GOT3 (cell line): ENCODE measurements at regions not wholly inside any gene's neighbourhood (a gene's known extent, or its start where the extent isn't known, plus 50 kb on each side); places are given as distances from the start of the nearest gene placed in this dataset.
"Not testable (repeated sequence)": the region's sequence is repeated elsewhere in the genome, so short reads cannot be mapped to it uniquely, and the experiment has no call there.

ENCODE experiments used
- DNase-seq: peaks from one replicate; lab custom pipeline; 2025; ENCODE audit warnings: mixed read lengths; lab: John Stamatoyannopoulos, UW

DNA sequence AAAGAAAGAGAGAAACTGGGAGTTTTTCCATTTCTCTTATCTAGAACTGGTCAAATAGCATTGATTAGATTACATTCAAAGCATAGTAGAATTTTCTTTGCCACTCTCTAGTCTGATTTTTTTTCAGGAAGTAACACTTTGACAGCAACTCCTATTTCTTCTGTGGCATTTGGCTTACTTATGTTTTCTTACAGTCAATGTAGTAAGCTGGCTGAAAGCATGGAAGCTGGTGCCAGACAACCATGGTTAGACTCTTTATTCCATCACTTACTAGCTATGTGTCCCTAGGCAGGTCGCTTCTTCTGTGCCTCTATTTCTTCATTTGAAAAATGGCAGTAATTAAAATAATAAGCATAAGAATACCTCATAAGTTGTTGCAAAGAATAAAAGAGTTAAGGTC is 54.2 kb upstream of the OPRM1 start:
- DNase-seq, result no peak

DNA sequence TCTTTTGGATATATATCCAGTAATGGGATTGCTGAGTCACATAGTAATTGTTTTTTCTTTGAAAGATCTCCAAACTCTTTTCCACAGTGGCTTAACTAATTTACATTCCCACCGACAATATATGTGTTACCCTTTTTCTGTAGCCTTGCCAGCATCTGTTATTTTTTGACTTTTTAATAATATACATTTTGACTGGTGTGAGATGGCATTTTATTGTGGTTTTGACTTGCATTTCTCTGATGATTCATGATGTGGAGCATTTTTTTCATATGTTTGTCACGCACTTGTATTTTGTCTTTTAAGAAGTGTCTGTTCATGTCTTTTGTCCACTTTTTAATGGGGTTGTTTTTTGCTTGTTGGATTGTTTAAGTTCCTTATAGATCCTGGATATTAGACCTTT is 58.9 kb upstream of the OPRM1 start:
- no peak for DNase-seq

DNA sequence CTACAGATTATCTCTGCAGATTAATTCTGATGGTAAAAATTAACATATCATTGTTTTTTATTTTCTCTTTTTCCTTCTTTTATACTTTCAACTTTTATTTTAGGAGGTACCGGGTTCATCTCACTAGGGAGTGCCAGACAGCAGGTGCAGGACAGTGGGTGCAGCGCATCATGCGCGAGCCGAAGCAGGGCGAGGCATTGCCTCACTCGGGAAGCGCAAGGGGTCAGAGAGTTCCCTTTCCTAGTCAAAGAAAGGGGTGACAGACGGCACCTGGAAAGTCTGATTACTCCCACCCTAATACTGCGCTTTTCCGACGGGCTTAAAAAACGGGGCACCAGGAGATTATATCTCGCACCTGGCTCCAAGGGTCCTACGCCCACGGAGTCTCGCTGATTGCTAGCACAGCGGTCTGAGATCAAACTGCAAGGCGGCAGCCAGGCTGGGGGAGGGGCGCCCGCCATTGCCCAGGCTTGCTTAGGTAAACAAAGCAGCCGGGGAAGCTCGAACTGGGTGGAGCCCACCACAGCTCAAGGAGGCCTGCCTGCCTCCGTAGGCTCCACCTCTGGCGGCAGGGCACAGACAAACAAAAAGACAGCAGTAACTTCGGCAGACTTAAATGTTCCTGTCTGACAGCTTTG is 60.0 kb upstream of the OPRM1 start:
- DNase-seq, result not testable (repeated sequence)

DNA sequence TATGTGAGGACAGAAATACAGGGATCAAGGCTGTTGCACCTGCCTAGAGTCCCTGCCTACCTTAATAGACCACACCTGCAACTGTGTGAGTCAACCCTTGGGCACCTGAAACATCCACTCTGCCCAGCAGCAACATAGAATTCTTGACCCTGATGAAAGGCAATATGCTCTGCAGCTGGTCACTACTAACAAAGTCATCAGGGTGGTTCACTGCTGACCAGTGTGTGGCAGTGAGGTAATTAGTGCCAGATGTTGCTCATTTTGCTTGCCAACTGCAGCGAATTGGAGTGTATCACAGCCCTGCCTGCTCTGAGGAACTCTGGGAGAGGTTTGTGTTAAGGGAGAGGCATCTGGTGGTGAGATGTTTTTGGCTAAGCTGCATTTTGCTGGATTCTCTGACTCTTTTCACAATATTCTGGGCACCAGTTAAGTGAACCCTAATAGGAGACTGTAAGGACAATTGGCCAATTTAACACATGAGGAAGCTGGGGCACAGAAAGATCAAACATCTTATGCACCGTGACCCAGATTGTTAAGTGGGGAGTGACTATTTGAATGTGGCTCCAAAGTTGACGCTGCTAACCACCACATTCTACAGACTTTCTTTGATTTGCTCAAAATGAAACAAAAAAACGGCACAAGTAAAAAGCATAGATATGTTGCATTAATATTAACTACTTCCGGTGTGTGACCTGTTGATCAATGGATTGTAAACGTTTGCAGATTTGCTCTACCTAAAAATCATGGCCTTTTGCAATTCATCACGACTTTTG is 61.9 kb upstream of the OPRM1 start:
- DNase-seq, result peak; percentile 5

DNA sequence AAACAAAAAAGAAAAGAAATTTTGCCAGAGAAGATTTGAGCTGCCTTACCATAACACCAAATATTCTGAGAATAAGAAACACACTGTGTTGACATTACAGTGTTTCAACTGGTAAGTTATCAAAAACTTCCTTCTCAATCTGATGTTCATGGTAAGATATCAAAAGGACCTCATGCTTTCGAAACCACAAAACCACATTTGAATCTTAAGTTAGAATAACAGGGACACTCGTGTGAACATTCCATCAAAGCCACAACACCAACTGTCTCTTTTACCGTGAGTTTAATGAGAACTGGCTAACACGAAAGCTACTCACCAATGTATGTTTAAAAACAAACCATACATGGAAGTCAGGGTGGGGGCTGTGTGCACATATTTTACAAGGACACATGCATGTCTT is 73.0 kb upstream of the OPRM1 start:
- DNase-seq, result no peak

DNA sequence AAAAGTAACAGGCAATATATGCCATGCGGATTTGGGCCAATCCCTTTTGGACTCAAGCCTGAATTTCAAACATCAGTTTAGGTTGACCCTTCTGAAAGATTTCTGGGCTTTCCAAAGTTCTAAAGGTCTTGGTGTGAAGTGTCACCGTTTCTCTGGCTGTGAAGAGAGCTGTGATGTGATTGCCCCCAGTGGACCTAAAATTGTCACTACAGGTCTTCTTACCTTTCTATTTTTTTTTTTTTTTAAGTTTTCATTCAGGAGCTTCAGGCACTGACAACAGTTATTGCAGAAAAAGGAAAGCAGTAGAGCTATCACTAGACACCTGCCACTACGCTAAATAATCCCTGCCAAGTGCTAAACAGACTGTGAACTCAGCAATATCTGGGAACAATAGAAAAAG is 75.7 kb upstream of the OPRM1 start:
- DNase-seq, result no peak

DNA sequence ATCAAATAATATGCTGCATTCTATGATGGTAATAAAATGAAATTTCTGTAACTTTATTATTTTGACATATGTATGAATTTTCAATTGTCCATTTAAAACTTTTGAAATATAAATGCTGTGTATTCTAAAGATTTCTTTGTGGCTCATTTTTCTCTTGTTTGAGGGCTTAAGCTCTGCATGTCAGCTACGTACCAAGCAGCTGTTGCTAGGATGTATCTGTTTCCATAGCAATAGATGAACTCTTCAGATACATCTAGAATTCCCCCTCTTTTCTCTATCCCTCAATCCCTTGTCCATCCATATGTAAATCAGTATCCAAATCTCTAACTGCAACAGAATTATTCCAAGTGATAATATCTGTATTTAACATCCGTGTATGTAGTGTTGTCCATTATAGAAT is 76.5 kb upstream of the OPRM1 start:
- DNase-seq, result no peak

DNA sequence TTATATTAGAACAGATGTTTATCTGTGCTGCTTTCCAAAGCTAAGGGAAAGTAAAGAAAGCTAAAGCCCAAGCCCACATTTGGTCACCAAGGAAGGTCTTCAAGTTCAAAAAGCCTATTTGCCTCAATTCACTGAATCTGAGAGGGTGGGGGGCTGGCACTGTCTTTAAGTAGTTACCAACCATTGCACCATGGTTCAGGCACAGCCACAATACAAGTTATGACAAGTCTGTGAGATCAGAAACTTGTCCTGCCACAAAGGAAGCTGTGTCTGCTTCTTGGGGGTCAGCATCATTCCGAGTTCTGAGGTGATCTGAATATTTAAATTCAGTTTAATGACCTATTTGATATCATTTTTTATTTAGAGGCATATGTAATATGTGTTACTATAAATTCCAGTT is 78.3 kb upstream of the OPRM1 start:
- DNase-seq, result no peak

DNA sequence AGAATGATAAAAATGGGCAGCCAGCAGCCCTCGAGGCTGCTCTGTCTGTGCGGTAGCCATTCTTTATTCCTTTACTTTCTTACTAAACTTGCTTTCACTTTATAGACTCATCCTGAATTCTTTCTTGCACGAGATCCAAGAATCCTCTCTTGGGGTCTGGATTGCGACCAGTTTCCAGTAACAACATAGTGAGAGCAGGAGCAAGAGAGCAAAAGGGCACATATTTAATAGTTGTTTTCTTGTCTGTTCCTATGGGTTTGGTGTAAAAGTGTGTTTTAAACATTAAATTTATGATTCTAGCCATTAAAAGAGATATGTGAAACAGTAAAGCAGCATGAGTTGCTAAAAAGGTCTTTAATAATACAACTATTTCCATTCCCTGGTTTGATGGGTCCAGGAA is 78.8 kb upstream of the OPRM1 start:
- no peak for DNase-seq

DNA sequence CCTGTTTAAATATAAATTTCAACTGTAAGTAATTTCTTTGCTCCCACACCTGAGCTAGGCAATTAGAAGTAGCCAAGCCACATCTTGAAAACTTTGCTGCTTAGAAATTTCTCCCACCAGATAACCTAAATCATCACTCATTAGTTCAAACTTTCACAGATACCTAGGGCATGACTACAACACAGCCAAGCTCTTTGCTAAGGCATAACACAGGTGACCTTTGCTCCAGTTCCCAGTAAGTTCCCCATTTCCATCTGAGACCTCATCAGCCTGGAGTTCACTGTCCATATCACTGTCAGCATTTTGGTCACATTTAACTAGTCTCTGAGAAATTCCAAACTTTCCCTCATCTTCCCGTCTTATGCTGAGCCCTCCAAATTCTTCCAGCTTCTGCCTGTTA is 79.8 kb upstream of the OPRM1 start:
- DNase-seq, result no peak

DNA sequence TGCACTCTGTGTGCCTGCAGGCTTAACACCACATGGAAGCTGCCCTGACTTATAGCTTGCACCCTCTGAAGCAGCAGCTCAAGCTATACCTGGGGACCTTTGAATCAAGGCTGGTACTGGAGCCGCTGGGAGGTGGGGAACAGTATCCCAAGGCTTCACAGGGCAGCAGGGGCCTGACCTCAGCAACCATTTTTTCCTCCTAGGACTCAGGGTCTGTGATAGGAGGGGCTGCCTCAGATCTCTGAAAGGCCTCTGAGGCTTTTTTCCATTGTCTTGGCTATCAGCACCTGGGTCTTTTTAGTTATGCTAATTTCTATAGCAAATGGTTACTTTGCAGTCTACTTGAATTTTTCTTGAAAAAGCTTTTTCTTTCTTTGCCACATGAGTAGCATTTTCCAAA is 80.2 kb upstream of the OPRM1 start:
- no peak for DNase-seq

DNA sequence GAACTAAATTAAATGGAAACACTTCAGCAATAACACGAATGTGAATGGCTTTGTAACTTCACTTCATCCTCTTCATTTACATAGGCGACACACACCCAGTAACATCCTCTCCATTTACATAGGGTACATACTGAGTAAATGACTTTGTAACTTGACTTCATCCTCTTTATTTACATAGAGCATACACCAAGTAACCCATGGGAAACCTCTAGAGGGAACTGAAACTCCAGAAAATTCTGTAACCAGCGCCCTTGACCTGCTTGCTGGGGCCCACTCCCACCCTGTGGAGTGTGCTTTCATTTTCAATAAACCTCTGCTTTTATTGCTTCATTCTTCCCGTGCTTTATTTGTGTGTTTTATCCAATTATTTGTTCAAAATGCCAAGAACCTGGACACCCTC is 81.6 kb upstream of the OPRM1 start:
- DNase-seq, result no peak

DNA sequence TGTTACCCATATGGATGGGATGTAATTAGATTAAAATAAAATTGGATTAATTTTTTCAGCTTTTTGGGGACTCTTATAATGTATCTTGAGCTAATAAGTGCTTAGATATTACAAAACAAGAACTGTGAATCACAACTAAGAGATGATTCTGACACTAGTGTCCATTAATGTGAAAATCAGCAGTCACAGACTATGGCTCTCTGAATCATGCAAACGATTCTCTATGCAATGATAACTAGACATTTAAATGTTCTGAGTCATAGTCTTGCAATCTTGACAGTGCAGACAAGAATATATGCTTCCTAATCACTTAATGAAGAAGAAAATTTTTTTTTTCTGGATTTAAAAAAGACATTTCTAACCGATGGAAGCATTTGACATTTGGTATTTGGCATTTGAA is 82.2 kb upstream of the OPRM1 start:
- no peak for DNase-seq

DNA sequence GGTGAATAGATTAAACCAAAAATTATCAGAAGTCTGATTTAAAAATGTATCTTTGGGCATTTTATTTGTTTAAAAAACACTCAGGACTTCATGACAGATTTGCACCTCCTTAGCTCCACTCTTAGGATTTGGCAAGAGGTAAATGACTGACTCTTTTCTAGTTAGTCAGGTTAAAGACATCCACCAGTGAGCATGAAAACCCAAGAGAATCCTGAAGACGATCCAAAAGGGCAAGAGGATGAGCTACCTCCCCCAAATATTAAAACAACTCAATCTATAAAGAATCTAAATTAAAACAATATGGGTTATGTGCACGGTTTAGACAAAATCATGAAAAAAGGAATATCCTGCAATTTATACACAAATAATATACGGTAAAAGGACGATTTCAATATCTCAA is 89.4 kb upstream of the OPRM1 start:
- no peak for DNase-seq

DNA sequence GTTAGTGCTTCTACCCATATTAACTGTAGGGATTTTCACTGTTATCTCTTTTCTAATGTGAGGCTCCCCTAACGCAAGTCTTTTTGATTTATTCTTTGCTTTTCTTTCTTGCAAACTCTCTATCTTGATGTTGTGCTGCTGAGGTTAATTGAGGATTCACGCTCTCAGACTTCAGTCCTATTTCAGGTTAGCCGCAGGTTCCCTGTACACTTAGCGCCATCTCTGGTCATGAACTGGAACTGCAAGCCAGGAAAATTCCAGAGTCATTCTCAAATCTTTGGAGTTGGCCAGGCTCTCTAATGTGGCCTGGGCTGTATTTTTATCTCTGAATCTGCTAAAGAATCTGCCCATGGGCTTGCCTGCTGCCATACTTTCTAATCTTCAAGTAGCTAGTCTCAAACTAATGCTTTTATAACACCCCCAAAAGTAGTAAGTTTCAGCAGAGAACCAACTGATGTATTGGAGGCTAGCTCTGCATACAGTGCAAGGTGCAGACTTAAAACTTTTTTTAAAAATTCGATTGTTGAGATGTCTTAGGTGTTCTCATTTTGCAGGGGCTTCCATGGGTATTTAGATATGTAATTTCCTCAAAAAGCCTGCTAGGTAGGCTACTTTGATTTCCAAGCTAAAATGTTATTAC is 91.1 kb upstream of the OPRM1 start:
- no peak for DNase-seq

DNA sequence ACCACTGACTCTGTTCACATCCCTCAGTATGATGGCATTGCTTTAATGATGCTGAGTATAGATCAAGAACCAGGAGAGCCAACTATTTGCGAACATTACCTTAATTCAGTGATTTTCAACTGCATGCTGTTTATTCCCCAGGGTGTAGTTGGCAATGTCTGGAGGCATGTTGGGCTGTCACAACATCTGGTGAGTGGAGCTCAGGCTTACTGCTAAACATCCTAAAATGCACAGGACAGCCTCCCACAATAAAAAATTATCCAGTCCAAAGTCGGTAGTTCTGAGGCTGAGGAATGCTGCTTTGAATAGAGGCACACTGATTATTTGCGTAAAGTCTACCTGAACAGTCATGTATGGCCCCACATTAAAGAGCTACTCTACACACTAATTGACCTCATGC is 94.8 kb upstream of the OPRM1 start:
- DNase-seq, result no peak

DNA sequence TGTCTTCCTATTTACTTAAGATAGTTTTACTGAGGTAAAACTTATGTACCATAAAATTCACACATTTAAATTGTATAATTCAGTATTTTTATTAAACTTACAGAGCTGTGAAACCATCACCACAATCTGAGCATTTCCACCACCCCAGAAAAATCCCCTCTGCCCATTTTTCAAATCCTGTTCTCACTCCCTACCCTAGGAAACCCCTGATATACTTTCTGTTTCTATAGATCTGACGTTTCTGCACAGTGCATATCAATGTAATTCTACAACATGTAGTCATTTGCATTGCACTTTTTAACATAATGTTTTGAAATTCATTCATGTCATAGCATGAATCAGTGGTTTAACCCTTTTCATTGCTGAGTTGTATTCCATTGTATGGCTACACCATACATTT is 96.7 kb upstream of the OPRM1 start:
- no peak for DNase-seq

DNA sequence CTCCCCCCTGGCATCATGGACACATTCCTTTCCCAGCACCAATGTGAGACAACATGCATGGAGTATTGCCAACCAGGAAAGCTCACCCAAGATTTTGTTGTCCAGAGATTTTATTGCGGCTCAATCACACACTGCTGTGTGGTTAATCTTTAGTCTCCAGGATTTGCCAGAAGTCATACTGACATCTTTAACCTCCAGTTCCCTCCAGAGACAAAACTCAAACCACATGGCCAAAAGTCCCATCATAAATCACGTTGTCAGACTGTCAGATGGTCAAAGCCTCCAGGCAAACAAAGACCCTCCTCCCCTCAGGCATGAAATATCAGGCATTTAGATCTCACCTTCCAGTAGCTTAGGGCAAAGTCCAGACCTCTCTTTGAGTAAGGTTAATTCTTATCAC is 97.3 kb upstream of the OPRM1 start:
- DNase-seq, result no peak

DNA sequence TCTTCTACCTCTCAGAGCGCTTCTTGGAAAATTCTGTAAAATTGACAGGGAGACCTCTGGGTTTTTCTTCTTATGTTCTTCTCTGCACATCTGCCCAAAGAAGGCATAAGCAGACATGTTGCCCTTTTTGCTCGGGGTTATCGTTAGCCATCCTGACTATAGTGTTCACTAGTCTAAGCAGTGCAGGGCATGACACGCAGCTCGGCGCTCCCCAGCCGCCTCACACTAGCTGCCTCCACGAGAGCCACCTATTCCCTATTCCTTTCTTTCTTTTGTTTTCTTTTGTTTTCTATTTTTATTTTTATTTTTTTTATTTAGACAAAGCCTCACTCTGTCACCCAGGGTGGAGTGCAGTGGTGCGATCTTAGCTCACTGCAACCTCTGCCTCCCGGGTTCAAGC is 100.2 kb upstream of the OPRM1 start:
- DNase-seq, result no peak

DNA sequence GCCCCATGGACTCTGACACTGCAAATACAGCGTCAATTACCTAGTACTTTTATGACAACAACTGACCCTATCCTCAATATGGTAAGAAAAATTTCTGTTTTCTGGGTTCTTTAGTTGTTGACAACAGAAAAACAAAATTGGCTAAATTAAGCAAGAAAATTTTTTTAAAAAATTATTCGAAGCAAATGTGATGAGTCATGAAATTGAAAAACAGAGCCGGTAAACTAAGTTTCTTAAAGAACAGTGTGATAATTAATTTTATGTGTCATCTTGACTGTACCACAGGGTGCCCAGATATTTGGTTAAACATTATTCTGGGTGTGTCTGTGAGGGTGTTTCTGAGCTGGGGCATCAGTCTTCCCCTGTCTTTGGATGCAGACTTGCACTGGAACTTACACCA is 107.6 kb upstream of the OPRM1 start:
- DNase-seq, result no peak

DNA sequence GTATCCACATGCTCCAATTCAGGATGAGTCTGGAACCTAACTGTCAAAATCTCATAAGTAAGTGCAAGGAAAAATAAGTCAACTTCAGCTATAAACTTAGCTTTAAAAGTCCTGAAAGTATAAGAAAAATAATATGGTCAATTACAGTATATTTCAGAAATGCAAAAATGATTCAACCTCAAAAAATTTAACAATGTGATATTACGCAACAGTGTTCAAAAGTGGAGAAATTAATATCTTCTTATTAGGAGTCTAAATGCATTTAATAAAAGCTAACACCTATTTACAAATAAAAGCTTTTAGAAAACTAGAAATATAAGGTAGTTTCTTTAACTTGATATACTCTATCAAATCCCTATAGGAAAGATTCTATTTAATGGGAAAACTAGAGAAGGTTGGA is 111.2 kb upstream of the OPRM1 start:
- no peak for DNase-seq

DNA sequence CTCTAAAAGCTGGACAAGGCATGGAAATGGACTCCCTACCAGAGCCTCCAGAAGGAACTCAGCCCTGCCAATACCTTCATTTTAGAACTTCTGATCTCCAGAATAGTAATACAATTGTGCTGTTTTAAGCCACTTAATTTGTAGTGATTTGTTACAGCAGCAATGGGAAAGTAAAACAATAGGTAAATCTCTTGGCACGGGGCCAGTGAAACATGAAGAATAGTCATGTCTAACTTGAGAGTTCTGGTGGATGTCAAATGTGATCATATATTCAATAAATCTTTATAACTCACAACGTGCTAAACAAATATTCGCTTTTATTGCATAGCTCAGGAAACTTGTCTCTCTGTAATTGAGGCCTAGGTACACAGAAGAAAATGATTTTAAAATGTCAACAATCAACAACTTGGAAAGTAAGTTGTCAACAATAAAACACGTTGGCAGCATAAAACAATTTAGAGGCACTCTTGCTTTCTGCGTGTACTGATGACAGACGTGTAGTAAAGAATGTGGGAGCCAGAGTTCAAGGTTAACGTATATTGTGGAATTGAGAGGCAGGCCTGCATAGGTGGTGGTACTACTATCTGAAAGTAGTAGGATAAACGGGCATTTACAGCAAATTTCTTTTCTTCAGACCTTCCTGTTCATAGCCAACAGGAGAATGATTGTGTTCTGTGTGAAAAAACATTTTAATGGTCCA is 140.5 kb upstream of the OPRM1 start:
- DNase-seq, result no peak

DNA sequence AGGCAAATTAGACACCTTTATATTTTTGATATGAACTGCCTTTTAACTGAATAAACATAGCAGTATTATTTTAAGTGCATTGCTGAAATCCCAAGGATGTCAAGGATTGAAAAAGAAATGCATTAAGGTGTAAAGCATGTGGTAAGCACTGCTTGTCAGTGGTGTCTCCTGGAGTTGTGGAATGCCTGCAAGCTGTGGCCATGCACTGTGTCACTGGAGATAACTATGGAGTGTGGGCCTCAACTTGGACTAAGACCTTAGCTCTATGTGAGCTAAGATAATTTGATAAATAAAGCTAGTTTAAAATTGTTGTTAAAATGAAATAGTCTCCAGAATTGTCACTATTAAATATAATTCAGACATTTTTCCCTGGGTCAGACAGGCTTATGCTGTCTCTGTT is 156.6 kb upstream of the OPRM1 start:
- DNase-seq, result no peak
